ENCODE measurements at regions not wholly inside any gene's neighbourhood (a gene's known extent, or its start where the extent isn't known, plus 50 kb on each side); places are given as distances from the start of the nearest gene placed in this dataset.

DNA sequence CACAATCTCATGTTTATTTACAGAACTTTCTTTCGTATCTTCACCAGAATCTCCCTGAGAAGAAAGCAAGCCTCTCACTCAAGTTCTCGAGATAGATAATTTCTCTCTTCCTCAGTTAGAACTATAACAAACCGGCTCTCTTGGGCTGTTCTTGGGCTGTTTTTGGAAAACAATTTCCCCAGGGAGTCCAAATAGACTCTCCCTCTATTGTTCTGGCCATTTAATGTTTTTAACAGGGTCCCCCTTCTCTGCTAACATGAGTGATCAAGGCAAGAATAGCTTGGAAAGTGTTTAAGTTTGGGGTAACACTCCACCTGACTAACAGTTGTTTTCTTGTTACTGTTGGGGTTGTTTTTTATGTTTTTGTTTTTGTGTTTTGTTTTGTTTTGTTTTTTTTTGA, 64.8 kb upstream of the UCN3 start:
- DNase-seq, result no peak
- in situ Hi-C loops (cut with HindIII; ENCODE audit: low pct_ligation_motif_present, low pct_unique_long_range_greater_than_20kb, low sequenced_read_pairs), result no loop called here

DNA sequence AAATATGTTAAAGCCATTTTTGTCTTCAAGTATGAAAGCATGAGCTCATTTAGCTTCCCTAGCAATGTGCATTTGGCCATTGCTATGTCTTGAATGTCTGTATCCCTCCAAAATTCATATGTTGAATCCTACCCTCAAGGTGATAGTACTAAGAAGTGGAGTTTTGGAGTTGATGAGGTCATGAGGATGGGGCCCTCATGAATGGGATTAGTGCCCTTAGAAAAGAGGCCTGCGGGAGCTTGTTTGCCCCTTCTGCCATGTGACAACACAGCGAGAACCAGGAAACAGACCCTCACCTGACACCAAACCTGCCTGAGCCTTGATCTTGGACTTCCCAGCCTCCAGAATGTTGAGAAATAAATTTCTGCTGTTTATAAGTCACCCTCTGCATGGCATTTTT, 61.3 kb upstream of the UCN3 start:
- DNase-seq, result no peak
- in situ Hi-C loops (cut with HindIII; ENCODE audit: low pct_ligation_motif_present, low pct_unique_long_range_greater_than_20kb, low sequenced_read_pairs), result no loop called here

DNA sequence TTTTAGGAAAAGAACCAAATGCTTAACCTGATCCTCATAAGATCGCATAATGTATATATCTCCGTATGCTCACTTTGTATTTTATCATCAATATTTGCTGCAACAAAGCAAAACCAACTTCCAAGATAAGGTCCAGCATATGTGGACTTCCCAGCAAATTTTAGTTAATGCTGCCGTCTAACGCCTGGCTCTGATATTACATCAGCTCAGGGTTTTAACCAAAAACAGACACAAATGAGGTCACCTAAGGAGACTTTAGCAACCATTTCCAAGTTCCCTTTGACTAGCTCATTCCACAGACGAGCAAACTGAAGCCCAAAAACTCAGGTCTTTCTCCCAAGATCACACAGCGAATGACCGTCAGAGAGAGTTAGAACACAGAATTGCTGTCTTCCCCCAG, 59.4 kb upstream of the UCN3 start:
- no peak for DNase-seq
- in situ Hi-C loops (cut with HindIII; ENCODE audit: low pct_ligation_motif_present, low pct_unique_long_range_greater_than_20kb, low sequenced_read_pairs), result no loop called here

DNA sequence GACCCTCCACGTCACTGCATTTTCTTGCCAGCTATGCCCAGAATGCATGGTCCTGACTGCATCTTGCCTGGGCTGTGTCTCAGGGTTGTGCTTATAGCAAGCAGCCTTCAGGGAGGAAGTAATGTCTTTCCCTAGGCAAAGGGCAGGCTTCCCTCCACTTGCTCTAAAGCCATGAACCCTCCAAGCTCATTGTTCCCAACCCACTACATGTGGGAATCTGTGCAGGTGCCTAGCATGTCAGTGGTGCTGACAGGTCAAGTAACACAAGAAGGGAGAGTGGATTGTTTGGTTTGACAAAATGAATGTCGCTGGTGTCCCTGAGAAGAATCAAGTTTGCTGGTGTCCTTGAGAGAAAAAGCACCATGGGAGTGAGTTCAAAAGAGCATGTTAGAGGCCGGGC, 53.9 kb upstream of the UCN3 start:
- in situ Hi-C loops (cut with HindIII; ENCODE audit: low pct_ligation_motif_present, low pct_unique_long_range_greater_than_20kb, low sequenced_read_pairs), result no loop called here
- DNase-seq, result no peak

DNA sequence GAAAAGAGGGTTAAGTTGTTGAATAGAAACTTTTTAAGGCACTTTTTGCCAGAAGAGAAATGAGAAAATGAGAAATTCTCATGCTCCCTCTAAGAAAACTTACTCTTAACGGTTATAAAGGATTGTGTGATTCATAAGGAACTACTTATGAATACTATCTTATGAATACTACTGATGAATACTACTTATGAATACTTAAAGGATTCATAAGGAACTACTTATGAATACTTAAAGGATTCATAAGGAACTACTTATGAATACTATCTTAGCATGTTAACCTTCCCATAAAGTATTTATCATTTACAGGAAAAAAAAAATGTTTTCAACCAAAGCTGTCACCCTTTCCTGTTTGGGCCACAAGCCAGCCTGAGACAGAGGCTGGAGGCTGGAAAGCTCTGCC, 53.1 kb upstream of the UCN3 start:
- in situ Hi-C loops (cut with HindIII; ENCODE audit: low pct_ligation_motif_present, low pct_unique_long_range_greater_than_20kb, low sequenced_read_pairs), result no loop called here
- DNase-seq, result no peak

DNA sequence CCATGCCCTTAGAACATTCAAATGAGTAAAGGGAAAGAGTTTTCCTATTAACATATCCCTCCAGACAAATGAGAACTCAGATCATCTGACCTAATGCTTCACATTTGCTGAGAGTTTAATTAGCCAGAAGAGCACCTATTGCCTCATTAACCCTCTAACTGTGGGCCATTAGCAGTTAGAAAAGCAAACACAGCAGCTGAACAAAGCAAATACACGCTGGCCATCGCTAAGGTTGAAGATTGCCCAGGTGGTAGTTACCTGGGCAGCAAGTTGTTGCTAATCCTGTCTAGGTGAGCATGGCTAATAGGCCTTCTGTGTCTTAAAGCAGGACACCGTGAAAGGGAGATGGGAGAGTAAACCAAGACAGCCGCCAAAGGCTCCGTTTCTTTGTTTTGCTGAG, 49.9 kb upstream of the UCN3 start:
- in situ Hi-C loops (cut with HindIII; ENCODE audit: low pct_ligation_motif_present, low pct_unique_long_range_greater_than_20kb, low sequenced_read_pairs), result no loop called here
- no peak for DNase-seq

Measured in ACHN (cell line).